Thoracic aorta (tissue), 2 donors: ENCODE measurements at regions not wholly inside any gene's neighbourhood (a gene's known extent, or its start where the extent isn't known, plus 50 kb on each side); places are given as distances from the start of the nearest gene placed in this dataset.

Experiments
- ATAC-seq: fragments of 150-250 bp; one replicate; pipeline ENCODE4 v1.8.0; 2017; ENCODE audit warnings: low read depth; ENCODE audit not compliant: insufficient number of reproducible peaks, low FRiP score
- DNase-seq: peaks from one replicate; pipeline ENCODE4 v3.0.0-alpha.2; 2020; ENCODE audit warnings: low spot score
- H3K27ac ChIP-seq, 2 donors: fragments of 200-600 bp; sonication (generic); 1 replicate in 1 of 2; 2 replicates in 1 of 2; pipeline ENCODE4 v1.5.1; 2016; ENCODE audit warnings: mild to moderate bottlenecking in 2 of 2, moderate library complexity in 2 of 2
- H3K27me3 ChIP-seq: fragments of 200-600 bp; sonication (generic); replicated peaks from 2 replicates; pipeline ENCODE4 v1.6.0; 2016; ENCODE audit warnings: mild to moderate bottlenecking; ENCODE audit not compliant: insufficient read depth
- H3K36me3 ChIP-seq: fragments of 200-600 bp; sonication (generic); one replicate; pipeline ENCODE4 v1.5.1; 2016
- H3K4me1 ChIP-seq, 2 donors: fragments of 200-600 bp; sonication (generic); 1 replicate in 1 of 2; 2 replicates in 1 of 2; pipeline versions ENCODE4 v1.5.1 to v1.6.0; 2016; ENCODE audit warnings: low read depth in 2 of 2, mild to moderate bottlenecking in 1 of 2; ENCODE audit not compliant: control insufficient read depth in 1 of 2
- H3K4me3 ChIP-seq: fragments of 200-600 bp; sonication (generic); 2 replicates; pipeline ENCODE4 v1.5.1; 2016; ENCODE audit warnings: mild to moderate bottlenecking
- H3K9me3 ChIP-seq: fragments of 200-600 bp; sonication (generic); 2 replicates; pipeline ENCODE4 v1.5.1; 2016
- CTCF ChIP-seq: fragments of 200-600 bp; sonication (generic); IDR thresholded peaks from one replicate; pipeline ENCODE4 v1.5.1; 2019; ENCODE audit warnings: antibody characterized with exemption

GRCh38 chr13:50244355-50244712 is 229.1 kb downstream of the KCNRG start:
- ATAC-seq (no peak), DNase-seq (no peak)
- no peak for TF ChIP-seq CTCF
- Histone ChIP-seq H3K27ac (peak overlapping the region in 1 of 2 donors; percentile 9), H3K4me3 (no peak overlapping the region), H3K9me3 (no peaks in the 10 kb centered on the region), H3K27me3 (no peaks in the 10 kb centered on the region), H3K36me3 (no peaks in the 10 kb centered on the region), H3K4me1 (peaks cover 5 to 18% of the 10 kb centered on the region in 2 donors)

- peak; percentile 79 for ATAC-seq
- H3K4me1 ChIP-seq: peaks cover 5 to 18% of the 10 kb centered on the region in 2 donors
- no peak overlapping the region for H3K4me3 ChIP-seq
- peak; percentile 12 for DNase-seq
- TF ChIP-seq CTCF: no peak
- peak overlapping the region in 1 of 2 donors; percentile 9 for H3K27ac ChIP-seq
- H3K9me3 ChIP-seq: no peaks in the 10 kb centered on the region
- H3K36me3 ChIP-seq: no peaks in the 10 kb centered on the region
- no peaks in the 10 kb centered on the region for H3K27me3 ChIP-seq
Measured at GRCh38 chr13:50244713-50245574, 229.7 kb downstream of the KCNRG start.

GRCh38 chr13:50247223-50247622 is 232.0 kb downstream of the KCNRG start:
- DNase-seq: no peak
- Histone ChIP-seq H3K27me3 (no peaks in the 10 kb centered on the region), H3K27ac (no peak overlapping the region), H3K36me3 (no peaks in the 10 kb centered on the region), H3K9me3 (no peaks in the 10 kb centered on the region), H3K4me1 (peaks cover 5 to 18% of the 10 kb centered on the region in 2 donors), H3K4me3 (no peak overlapping the region)
- no peak for ATAC-seq
- no peak for TF ChIP-seq CTCF

GRCh38 chr13:50248516-50249143 is 233.4 kb downstream of the KCNRG start:
- Histone ChIP-seq H3K4me3 (no peak overlapping the region), H3K27ac (no peak overlapping the region), H3K9me3 (no peaks in the 10 kb centered on the region), H3K4me1 (peaks cover 5 to 18% of the 10 kb centered on the region in 2 donors), H3K27me3 (no peaks in the 10 kb centered on the region), H3K36me3 (no peaks in the 10 kb centered on the region)
- no peak for TF ChIP-seq CTCF
- ATAC-seq (no peak), DNase-seq (no peak)

GRCh38 chr13:50249144-50249521 is 233.9 kb downstream of the KCNRG start:
- peaks cover 5 to 16% of the 10 kb centered on the region in 2 donors for H3K4me1 ChIP-seq
- no peak overlapping the region for H3K27ac ChIP-seq
- H3K36me3 ChIP-seq: no peaks in the 10 kb centered on the region
- no peak for TF ChIP-seq CTCF
- no peak for ATAC-seq
- no peaks in the 10 kb centered on the region for H3K9me3 ChIP-seq
- no peaks in the 10 kb centered on the region for H3K27me3 ChIP-seq
- DNase-seq: no peak
- H3K4me3 ChIP-seq: no peak overlapping the region
